ENCODE measurements at regions not wholly inside any gene's neighbourhood (a gene's known extent, or its start where the extent isn't known, plus 50 kb on each side); places are given as distances from the start of the nearest gene placed in this dataset.
"Not testable (repeated sequence)": the region's sequence is repeated elsewhere in the genome, so short reads cannot be mapped to it uniquely, and the experiment has no call there.

- no peaks in the 10 kb centered on the region for H3K4me1 ChIP-seq (ENCODE audit: control insufficient read depth, low read depth, low read length)
- no peak overlapping the region for H3K4me3 ChIP-seq (ENCODE audit: low read length)
- no peaks in the 10 kb centered on the region for H3K36me3 ChIP-seq (ENCODE audit: control insufficient read depth, low read depth, low read length)
- no peak overlapping the region for H3K27ac ChIP-seq (ENCODE audit: low read length)
- H3K27me3 ChIP-seq (ENCODE audit: control insufficient read depth, insufficient read depth, low read length), result no peaks in the 10 kb centered on the region
- peaks cover 10% of the 10 kb centered on the region for H3K9me3 ChIP-seq (ENCODE audit: control insufficient read depth, low read depth, low read length)
- H3K9ac ChIP-seq (ENCODE audit: low read length), result no peak overlapping the region
Measured at GRCh38 chr14:45867046-45867894, 614.3 kb upstream of the MIS18BP1 start.

DNA sequence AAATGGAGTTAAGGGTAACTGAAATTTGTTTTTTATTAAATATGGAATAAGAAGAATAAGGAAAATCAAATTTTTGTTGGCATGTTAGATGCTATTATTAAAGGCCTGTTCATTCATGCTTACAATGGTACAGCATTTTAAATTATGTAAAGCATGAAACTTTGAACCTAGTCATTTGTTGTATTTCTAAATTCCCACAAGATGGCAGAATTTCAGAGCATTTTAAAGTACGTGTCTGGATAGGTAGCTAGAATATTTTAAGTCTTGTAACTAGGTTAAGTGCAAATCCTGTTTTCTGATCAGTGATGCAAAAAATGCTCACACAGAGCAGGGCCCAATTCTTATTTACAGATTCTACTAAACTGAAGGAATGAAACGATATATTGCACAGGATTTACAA is 585.6 kb upstream of the MIS18BP1 start:
- Histone ChIP-seq H3K36me3 (ENCODE audit: control insufficient read depth, low read depth, low read length) (no peaks in the 10 kb centered on the region), H3K27me3 (ENCODE audit: control insufficient read depth, insufficient read depth, low read length) (no peaks in the 10 kb centered on the region), H3K4me1 (ENCODE audit: control insufficient read depth, low read depth, low read length) (no peaks in the 10 kb centered on the region), H3K9me3 (ENCODE audit: control insufficient read depth, low read depth, low read length) (no peaks in the 10 kb centered on the region), H3K4me3 (ENCODE audit: low read length) (no peak overlapping the region), H3K27ac (ENCODE audit: low read length) (no peak overlapping the region), H3K9ac (ENCODE audit: low read length) (no peak overlapping the region)

DNA sequence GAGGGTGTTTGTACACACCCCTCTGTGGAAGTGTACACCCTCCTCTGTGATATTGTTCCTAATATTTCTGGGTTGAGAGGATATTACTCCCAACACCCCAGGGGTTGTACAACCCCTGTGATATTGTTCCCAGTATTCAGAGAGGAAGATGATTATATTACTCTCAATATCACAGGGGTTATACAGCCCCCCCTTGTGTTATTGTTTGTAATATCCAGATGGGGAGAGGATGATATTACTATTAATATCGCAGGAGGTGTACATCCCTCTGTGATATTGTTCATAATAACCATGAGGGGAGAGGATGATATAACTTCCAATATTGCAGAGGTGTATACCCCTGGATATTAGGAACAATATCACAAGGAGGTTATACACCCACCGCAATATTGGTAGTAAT is 566.1 kb upstream of the MIS18BP1 start:
- Histone ChIP-seq H3K36me3 (ENCODE audit: control insufficient read depth, low read depth, low read length) (no peaks in the 10 kb centered on the region), H3K27me3 (ENCODE audit: control insufficient read depth, insufficient read depth, low read length) (no peaks in the 10 kb centered on the region), H3K4me3 (ENCODE audit: low read length) (no peak overlapping the region), H3K4me1 (ENCODE audit: control insufficient read depth, low read depth, low read length) (no peaks in the 10 kb centered on the region), H3K27ac (ENCODE audit: low read length) (no peak overlapping the region), H3K9me3 (ENCODE audit: control insufficient read depth, low read depth, low read length) (no peaks in the 10 kb centered on the region), H3K9ac (ENCODE audit: low read length) (no peak overlapping the region)

- no peaks in the 10 kb centered on the region for H3K27me3 ChIP-seq (ENCODE audit: control insufficient read depth, insufficient read depth, low read length)
- H3K9ac ChIP-seq (ENCODE audit: low read length), result no peak overlapping the region
- H3K27ac ChIP-seq (ENCODE audit: low read length), result no peak overlapping the region
- peaks cover 5% of the 10 kb centered on the region for H3K4me1 ChIP-seq (ENCODE audit: control insufficient read depth, low read depth, low read length)
- no peaks in the 10 kb centered on the region for H3K9me3 ChIP-seq (ENCODE audit: control insufficient read depth, low read depth, low read length)
- H3K4me3 ChIP-seq (ENCODE audit: low read length), result no peak overlapping the region
- H3K36me3 ChIP-seq (ENCODE audit: control insufficient read depth, low read depth, low read length), result no peaks in the 10 kb centered on the region
Measured at GRCh38 chr14:45811155-45811554, 558.2 kb upstream of the MIS18BP1 start.

DNA sequence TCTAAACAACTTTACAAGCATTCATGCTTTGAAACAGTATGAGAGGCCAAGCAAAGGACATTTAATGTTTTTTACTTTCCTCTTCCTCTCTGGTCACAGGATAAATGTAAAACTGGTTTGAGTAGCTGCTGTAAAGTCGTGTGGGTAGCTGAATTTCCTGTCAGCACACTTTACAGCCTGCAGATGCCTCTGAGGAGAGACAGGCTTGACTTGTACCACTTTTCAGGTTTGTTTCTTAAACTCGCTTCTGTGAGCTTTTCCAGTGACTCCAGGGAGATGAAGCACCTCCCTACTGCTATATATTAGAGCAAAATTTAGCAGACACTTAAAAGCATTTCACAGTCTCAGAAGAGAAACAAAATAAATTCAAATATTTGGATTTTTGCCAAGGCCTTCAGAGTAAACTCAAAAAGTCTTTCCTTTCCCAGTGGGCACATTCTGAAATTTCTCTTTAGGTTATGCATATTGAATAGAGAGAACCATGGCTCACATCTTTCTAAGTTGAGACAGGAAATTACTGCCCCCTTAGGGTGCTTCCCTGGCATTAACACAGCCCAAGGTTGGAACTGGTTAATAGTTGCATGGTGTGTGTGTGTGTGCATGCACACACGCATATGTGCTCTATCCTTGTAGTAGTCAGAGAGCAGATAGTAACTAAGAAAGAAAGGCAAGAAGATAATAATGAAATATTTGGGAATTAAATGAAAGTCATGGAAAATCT is 557.3 kb upstream of the MIS18BP1 start:
- no peaks in the 10 kb centered on the region for H3K36me3 ChIP-seq (ENCODE audit: control insufficient read depth, low read depth, low read length)
- H3K4me3 ChIP-seq (ENCODE audit: low read length), result no peak overlapping the region
- no peaks in the 10 kb centered on the region for H3K27me3 ChIP-seq (ENCODE audit: control insufficient read depth, insufficient read depth, low read length)
- no peak overlapping the region for H3K27ac ChIP-seq (ENCODE audit: low read length)
- H3K4me1 ChIP-seq (ENCODE audit: control insufficient read depth, low read depth, low read length), result peaks cover 5% of the 10 kb centered on the region
- H3K9ac ChIP-seq (ENCODE audit: low read length), result no peak overlapping the region
- H3K9me3 ChIP-seq (ENCODE audit: control insufficient read depth, low read depth, low read length), result no peaks in the 10 kb centered on the region

GRCh38 chr14:45807178-45807899 is 554.3 kb upstream of the MIS18BP1 start:
- H3K27me3 ChIP-seq (ENCODE audit: control insufficient read depth, insufficient read depth, low read length), result no peaks in the 10 kb centered on the region
- H3K9ac ChIP-seq (ENCODE audit: low read length), result no peak overlapping the region
- H3K27ac ChIP-seq (ENCODE audit: low read length), result no peak overlapping the region
- no peaks in the 10 kb centered on the region for H3K36me3 ChIP-seq (ENCODE audit: control insufficient read depth, low read depth, low read length)
- H3K4me1 ChIP-seq (ENCODE audit: control insufficient read depth, low read depth, low read length), result peaks cover 5% of the 10 kb centered on the region
- H3K9me3 ChIP-seq (ENCODE audit: control insufficient read depth, low read depth, low read length), result no peaks in the 10 kb centered on the region
- H3K4me3 ChIP-seq (ENCODE audit: low read length), result no peak overlapping the region

DNA sequence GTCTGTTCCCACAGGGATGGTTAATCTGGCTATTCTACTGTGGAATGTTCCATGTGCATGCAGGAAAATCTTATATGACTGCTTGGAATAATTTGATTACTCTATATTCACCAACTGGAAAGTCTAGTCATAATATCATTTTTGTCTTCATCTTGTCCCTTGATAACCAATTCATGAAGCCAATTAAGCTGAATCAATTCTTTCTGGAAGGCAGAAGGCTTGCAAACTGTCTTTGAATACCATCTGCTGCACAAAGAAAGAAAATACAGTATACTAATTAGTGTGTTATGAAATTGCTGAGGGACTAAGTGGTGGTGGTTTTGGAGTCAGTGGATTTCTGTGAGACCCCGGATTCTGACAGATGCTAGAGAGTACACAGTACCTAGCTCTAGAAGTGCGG is 546.5 kb upstream of the MIS18BP1 start:
- no peaks in the 10 kb centered on the region for H3K27me3 ChIP-seq (ENCODE audit: control insufficient read depth, insufficient read depth, low read length)
- H3K4me1 ChIP-seq (ENCODE audit: control insufficient read depth, low read depth, low read length), result no peaks in the 10 kb centered on the region
- H3K4me3 ChIP-seq (ENCODE audit: low read length), result no peak overlapping the region
- H3K36me3 ChIP-seq (ENCODE audit: control insufficient read depth, low read depth, low read length), result no peaks in the 10 kb centered on the region
- no peak overlapping the region for H3K27ac ChIP-seq (ENCODE audit: low read length)
- H3K9ac ChIP-seq (ENCODE audit: low read length), result no peak overlapping the region
- no peaks in the 10 kb centered on the region for H3K9me3 ChIP-seq (ENCODE audit: control insufficient read depth, low read depth, low read length)

DNA sequence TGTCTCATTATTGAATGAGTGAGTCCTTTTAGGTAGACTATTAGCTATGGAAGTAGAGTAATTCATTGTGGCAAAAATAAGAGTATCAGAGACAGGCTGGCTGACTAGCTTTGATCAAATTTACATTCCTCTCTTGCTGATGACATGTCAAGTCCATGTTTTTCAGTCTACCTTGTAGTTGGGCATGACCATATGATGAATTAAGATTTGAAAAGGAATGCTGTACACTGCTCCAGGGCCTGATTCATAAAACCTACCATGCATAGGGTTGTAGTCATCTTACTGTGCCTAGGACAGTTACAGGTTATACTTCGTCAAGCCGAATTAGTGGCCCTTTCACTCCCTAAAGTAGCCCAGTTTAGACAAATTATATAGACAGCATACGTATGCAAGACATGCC is 545.7 kb upstream of the MIS18BP1 start:
- Histone ChIP-seq H3K27me3 (ENCODE audit: control insufficient read depth, insufficient read depth, low read length) (no peaks in the 10 kb centered on the region), H3K36me3 (ENCODE audit: control insufficient read depth, low read depth, low read length) (no peaks in the 10 kb centered on the region), H3K27ac (ENCODE audit: low read length) (no peak overlapping the region), H3K4me1 (ENCODE audit: control insufficient read depth, low read depth, low read length) (no peaks in the 10 kb centered on the region), H3K9ac (ENCODE audit: low read length) (no peak overlapping the region), H3K4me3 (ENCODE audit: low read length) (no peak overlapping the region), H3K9me3 (ENCODE audit: control insufficient read depth, low read depth, low read length) (no peaks in the 10 kb centered on the region)

DNA sequence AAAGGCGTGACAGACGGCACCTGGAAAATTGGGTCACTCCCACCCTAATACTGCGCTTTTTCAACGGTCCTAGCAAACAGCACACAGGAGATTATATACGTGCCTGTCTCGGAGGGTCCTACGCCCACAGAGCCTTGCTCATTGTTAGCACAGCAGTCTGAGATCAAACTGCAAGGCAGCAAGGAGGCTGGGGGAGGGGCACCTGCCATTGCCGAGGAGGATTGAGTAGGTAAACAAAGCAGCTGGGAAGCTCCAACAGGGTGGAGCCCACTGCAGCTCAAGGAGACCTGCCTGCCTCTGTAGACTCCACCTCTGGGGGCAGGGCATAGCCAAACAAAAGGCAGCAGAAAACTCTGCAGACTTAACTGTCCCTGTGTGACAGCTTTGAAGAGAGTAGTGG is 543.0 kb upstream of the MIS18BP1 start:
- not testable (repeated sequence) for H3K9me3 ChIP-seq (ENCODE audit: control insufficient read depth, low read depth, low read length); H3K4me3 ChIP-seq (ENCODE audit: low read length); H3K4me1 ChIP-seq (ENCODE audit: control insufficient read depth, low read depth, low read length); H3K27me3 ChIP-seq (ENCODE audit: control insufficient read depth, insufficient read depth, low read length); H3K9ac ChIP-seq (ENCODE audit: low read length); H3K27ac ChIP-seq (ENCODE audit: low read length); H3K36me3 ChIP-seq (ENCODE audit: control insufficient read depth, low read depth, low read length)

GRCh38 chr14:45793081-45793480 is 540.1 kb upstream of the MIS18BP1 start:
- Histone ChIP-seq H3K9me3 (ENCODE audit: control insufficient read depth, low read depth, low read length) (peaks cover 23% of the 10 kb centered on the region), H3K4me3 (ENCODE audit: low read length) (no peak overlapping the region), H3K4me1 (ENCODE audit: control insufficient read depth, low read depth, low read length) (no peaks in the 10 kb centered on the region), H3K27me3 (ENCODE audit: control insufficient read depth, insufficient read depth, low read length) (no peaks in the 10 kb centered on the region), H3K27ac (ENCODE audit: low read length) (no peak overlapping the region), H3K36me3 (ENCODE audit: control insufficient read depth, low read depth, low read length) (no peaks in the 10 kb centered on the region), H3K9ac (ENCODE audit: low read length) (no peak overlapping the region)

- Histone ChIP-seq H3K27ac (ENCODE audit: low read length) (no peak overlapping the region), H3K4me1 (ENCODE audit: control insufficient read depth, low read depth, low read length) (no peaks in the 10 kb centered on the region), H3K9ac (ENCODE audit: low read length) (no peak overlapping the region), H3K4me3 (ENCODE audit: low read length) (no peak overlapping the region), H3K36me3 (ENCODE audit: control insufficient read depth, low read depth, low read length) (no peaks in the 10 kb centered on the region), H3K9me3 (ENCODE audit: control insufficient read depth, low read depth, low read length) (peaks cover 43% of the 10 kb centered on the region), H3K27me3 (ENCODE audit: control insufficient read depth, insufficient read depth, low read length) (no peaks in the 10 kb centered on the region)
Measured at GRCh38 chr14:45790293-45790692, 537.3 kb upstream of the MIS18BP1 start.
